GM12878 (cell line): ENCODE measurements at regions not wholly inside any gene's neighbourhood (a gene's known extent, or its start where the extent isn't known, plus 50 kb on each side); places are given as distances from the start of the nearest gene placed in this dataset.
"Not testable (repeated sequence)": the region's sequence is repeated elsewhere in the genome, so short reads cannot be mapped to it uniquely, and the experiment has no call there.

Experiments
- CTCF ChIP-seq, 3 experiments: IDR thresholded peaks in 2 of 3; conservative IDR thresholded peaks in 1 of 3; 2 replicates each; pipeline ENCODE4 v1.5.1; 2011; ENCODE audit warnings: low read depth in 3 of 3, low read length in 3 of 3, mild to moderate bottlenecking in 3 of 3, control low read depth in 2 of 3, moderate library complexity in 2 of 3, inconsistent platforms in 1 of 3, mixed read lengths in 1 of 3; ENCODE audit not compliant: control insufficient read depth in 2 of 3, insufficient read depth in 1 of 3; ENCODE audit errors: extremely low read depth in 1 of 3
- GATAD2B ChIP-seq: fragments of 450-650 bp; conservative IDR thresholded peaks from 2 replicates; pipeline ENCODE4 v1.6.1; 2017; ENCODE audit warnings: low read depth, mild to moderate bottlenecking, moderate library complexity
- HDAC2 ChIP-seq: fragments of 200-600 bp; sonication (generic); IDR thresholded peaks from 2 replicates; pipeline ENCODE4 v1.6.1; 2017
- HDGF ChIP-seq: fragments of 450-650 bp; IDR thresholded peaks from 2 replicates; pipeline ENCODE4 v1.6.1; 2016; ENCODE audit warnings: antibody characterized with exemption
- JUND ChIP-seq: IDR thresholded peaks from 2 replicates; pipeline ENCODE4 v1.6.1; 2012; ENCODE audit warnings: low read depth, mild to moderate bottlenecking, low read length, improper control_type of control experiment, moderate library complexity
- PAX8 ChIP-seq: fragments of 450-650 bp; IDR thresholded peaks from 2 replicates; pipeline ENCODE4 v1.6.1; 2017; ENCODE audit warnings: mild to moderate bottlenecking, moderate library complexity
- POLR2A ChIP-seq: IDR thresholded peaks from 2 replicates; pipeline ENCODE4 v1.6.1; 2011; ENCODE audit warnings: low read depth, mild to moderate bottlenecking, low read length
- RFX5 ChIP-seq: IDR thresholded peaks from 2 replicates; pipeline ENCODE4 v1.6.1; 2011; ENCODE audit warnings: low read depth, low read length, improper control_type of control experiment
- SUZ12 ChIP-seq: fragments of 200-600 bp; sonication (generic); IDR thresholded peaks from one replicate; pipeline ENCODE4 v1.6.1; 2018; ENCODE audit warnings: antibody characterized with exemption, mild to moderate bottlenecking; ENCODE audit not compliant: unreplicated experiment
- TAF1 ChIP-seq: IDR thresholded peaks from 2 replicates; pipeline ENCODE4 v1.6.1; 2011; ENCODE audit warnings: mild to moderate bottlenecking, low read depth, low read length, borderline replicate concordance

- TF ChIP-seq CTCF (IDR thresholded peaks at IDR 0.05 in 2 of 3, conservative IDR thresholded peaks at IDR 0.05 in 1 of 3; ENCODE audit: control insufficient read depth in 2 of 3, extremely low read depth in 1 of 3, insufficient read depth in 1 of 3, low read depth in 3 of 3, low read length in 3 of 3); PAX8; POLR2A; SUZ12; JUND; GATAD2B; TAF1; HDAC2; HDGF; RFX5: not testable (repeated sequence)
These were observed 54.7 kb downstream of the PROP1 start for GRCh38 chr5:177941386-177941785.
